ENCODE measurements at regions not wholly inside any gene's neighbourhood (a gene's known extent, or its start where the extent isn't known, plus 50 kb on each side); places are given as distances from the start of the nearest gene placed in this dataset.

- no peak for DNase-seq
Measured at GRCh38 chr17:72303787-72304733, 183.2 kb downstream of the SOX9 start.

- no peak for DNase-seq
Measured at GRCh38 chr17:72304859-72305258, 184.0 kb downstream of the SOX9 start.

- DNase-seq = no peak
Measured at GRCh38 chr17:72305472-72305871, 184.7 kb downstream of the SOX9 start.

GRCh38 chr17:72306037-72306436 lies 185.2 kb downstream of the SOX9 start:
- no peak for DNase-seq

GRCh38 chr17:72307836-72308235 lies 187.0 kb downstream of the SOX9 start:
- no peak for DNase-seq

GRCh38 chr17:72308744-72309385 lies 188.0 kb downstream of the SOX9 start:
- DNase-seq = no peak

- no peak for DNase-seq
Measured at GRCh38 chr17:72311004-72311403, 190.2 kb downstream of the SOX9 start.

GRCh38 chr17:72315122-72315913 lies 194.5 kb downstream of the SOX9 start:
- DNase-seq = no peak

- no peak for DNase-seq
Measured at GRCh38 chr17:72318131-72318530, 197.3 kb downstream of the SOX9 start.

GRCh38 chr17:72321896-72322295 lies 201.1 kb downstream of the SOX9 start:
- DNase-seq = peak in 1 of 2 experiments; percentile 51

GRCh38 chr17:72332367-72332766 lies 211.5 kb downstream of the SOX9 start:
- no peak for DNase-seq

GRCh38 chr17:72333570-72333969 lies 212.8 kb downstream of the SOX9 start:
- no peak for DNase-seq

- no peak for DNase-seq
Measured at GRCh38 chr17:72334205-72334604, 213.4 kb downstream of the SOX9 start.

GRCh38 chr17:72336026-72336803 lies 215.4 kb downstream of the SOX9 start:
- DNase-seq = no peak

GRCh38 chr17:72336804-72337070 lies 215.9 kb downstream of the SOX9 start:
- no peak for DNase-seq

GRCh38 chr17:72338304-72338703 lies 217.5 kb downstream of the SOX9 start:
- DNase-seq = no peak

- no peak for DNase-seq
Measured at GRCh38 chr17:72338847-72339790, 218.3 kb downstream of the SOX9 start.

- DNase-seq = no peak
Measured at GRCh38 chr17:72340836-72341235, 220.0 kb downstream of the SOX9 start.

- no peak for DNase-seq
Measured at GRCh38 chr17:72342061-72342460, 221.2 kb downstream of the SOX9 start.

- DNase-seq = peak in 1 of 2 experiments; percentile 13
Measured at GRCh38 chr17:72342627-72343527, 222.1 kb downstream of the SOX9 start.

- no peak for DNase-seq
Measured at GRCh38 chr17:72343911-72344310, 223.1 kb downstream of the SOX9 start.

Measured in NCI-H446 (cell line).